ENCODE measurements at regions not wholly inside any gene's neighbourhood (a gene's known extent, or its start where the extent isn't known, plus 50 kb on each side); places are given as distances from the start of the nearest gene placed in this dataset.

DNA sequence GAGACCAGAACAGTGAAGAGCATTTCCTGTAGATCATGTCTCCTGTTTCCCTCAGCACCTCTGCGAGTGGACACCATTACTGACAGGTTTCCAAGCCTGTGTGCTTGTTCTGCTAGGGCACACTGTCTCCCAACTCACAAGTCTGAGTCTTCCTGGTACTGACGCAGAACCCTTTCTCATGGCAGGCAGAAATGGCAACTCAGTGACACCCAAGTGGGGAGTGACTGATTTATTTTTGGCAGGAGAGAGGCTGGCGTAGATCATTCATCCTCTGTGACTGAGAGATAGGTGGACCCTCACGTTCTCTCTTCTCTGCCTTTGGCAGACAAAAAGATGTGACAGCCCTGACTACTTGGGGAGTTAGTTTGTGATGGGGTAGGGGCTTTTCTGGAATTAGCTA lies 183.4 kb downstream of the RFC3 start:
- TF ChIP-seq GATA2 (IDR thresholded peaks at IDR 0.05; ENCODE audit: low read depth, low read length) (no peak), GATA3 (IDR thresholded peaks at IDR 0.05; ENCODE audit: low read depth, low read length) (no peak)

- TF ChIP-seq GATA3 (IDR thresholded peaks at IDR 0.05; ENCODE audit: low read depth, low read length) (no peak), GATA2 (IDR thresholded peaks at IDR 0.05; ENCODE audit: low read depth, low read length) (no peak)
Measured at GRCh38 chr13:34002141-34002540, 184.2 kb downstream of the RFC3 start.

DNA sequence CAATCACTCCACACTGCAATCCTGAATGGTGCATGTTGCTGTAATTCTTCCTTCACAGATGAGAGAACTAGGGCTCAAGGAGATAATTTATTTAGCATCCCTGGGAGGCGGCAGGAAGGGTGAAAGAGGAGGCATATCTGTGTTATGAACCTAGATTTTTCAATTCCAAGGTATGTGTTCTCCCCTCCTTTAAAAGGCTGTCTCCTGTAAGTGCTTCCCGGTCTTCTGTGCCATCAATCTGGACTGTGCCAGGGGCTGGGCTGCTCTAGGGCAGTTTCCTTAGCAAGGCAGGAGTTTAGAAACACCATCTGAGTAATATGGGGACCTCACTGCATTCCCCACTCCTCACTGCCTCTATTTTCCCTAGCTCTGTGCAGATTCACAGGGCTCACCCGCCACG lies 185.0 kb downstream of the RFC3 start:
- no peak for TF ChIP-seq GATA2 (IDR thresholded peaks at IDR 0.05; ENCODE audit: low read depth, low read length)
- TF ChIP-seq GATA3 (IDR thresholded peaks at IDR 0.05; ENCODE audit: low read depth, low read length) = no peak

DNA sequence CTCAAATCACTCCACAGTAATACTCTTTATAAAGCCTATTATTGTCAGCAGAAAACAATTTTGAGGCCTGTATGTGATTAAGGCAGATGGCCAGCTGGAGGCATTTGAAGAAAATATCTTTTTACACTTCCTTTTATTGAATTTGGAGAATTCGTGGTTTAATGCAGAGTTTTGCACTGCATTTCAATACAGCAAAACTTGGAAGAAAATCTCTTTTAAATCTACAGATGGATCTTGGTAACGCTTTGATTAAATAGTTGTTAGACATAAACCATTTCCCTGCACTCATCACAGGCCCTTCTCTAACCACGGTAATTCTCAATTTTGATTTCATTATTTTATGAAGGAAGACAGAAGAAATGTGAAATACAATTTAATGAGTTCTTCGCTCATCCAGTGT lies 185.7 kb downstream of the RFC3 start:
- TF ChIP-seq GATA3 (IDR thresholded peaks at IDR 0.05; ENCODE audit: low read depth, low read length) (peak; percentile 17; the same call in 1 of the 2 replicates), GATA2 (IDR thresholded peaks at IDR 0.05; ENCODE audit: low read depth, low read length) (no peak)

GRCh38 chr13:34004676-34005075 lies 186.7 kb downstream of the RFC3 start:
- TF ChIP-seq GATA3 (IDR thresholded peaks at IDR 0.05; ENCODE audit: low read depth, low read length) (no peak), GATA2 (IDR thresholded peaks at IDR 0.05; ENCODE audit: low read depth, low read length) (no peak)

- TF ChIP-seq GATA3 (IDR thresholded peaks at IDR 0.05; ENCODE audit: low read depth, low read length) = no peak
- TF ChIP-seq GATA2 (IDR thresholded peaks at IDR 0.05; ENCODE audit: low read depth, low read length) = no peak
Measured at GRCh38 chr13:34006011-34006410, 188.1 kb downstream of the RFC3 start.

DNA sequence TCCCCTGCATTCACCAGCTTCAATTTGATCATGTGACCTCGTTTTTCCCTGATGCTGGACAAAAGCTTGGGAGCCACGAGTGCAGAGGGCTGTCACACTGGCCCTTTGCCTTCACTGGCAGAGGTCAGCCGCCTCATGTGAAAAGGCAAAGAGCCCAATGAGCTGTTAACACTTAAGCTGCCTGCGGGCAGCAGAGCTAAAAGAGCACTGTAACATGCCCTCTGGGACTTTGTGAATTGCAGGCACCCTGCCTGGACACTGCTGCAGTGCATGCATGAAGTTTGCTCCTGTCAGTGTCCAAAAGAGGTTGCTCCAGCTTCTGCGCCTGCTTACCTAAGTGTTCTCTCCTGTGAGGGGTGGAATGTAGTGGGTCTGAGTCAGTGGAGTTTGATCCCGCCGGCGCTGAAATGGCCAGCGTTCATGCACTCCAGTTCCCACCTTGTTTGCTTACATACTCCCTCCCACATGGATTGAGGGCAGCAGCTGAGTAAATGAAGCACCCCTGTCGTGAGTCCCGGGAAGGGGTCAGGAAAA lies 193.7 kb downstream of the RFC3 start:
- TF ChIP-seq GATA2 (IDR thresholded peaks at IDR 0.05; ENCODE audit: low read depth, low read length) (no peak), GATA3 (IDR thresholded peaks at IDR 0.05; ENCODE audit: low read depth, low read length) (no peak)

- no peak for TF ChIP-seq GATA3 (IDR thresholded peaks at IDR 0.05; ENCODE audit: low read depth, low read length)
- TF ChIP-seq GATA2 (IDR thresholded peaks at IDR 0.05; ENCODE audit: low read depth, low read length) = no peak
Measured at GRCh38 chr13:34012382-34012781, 194.4 kb downstream of the RFC3 start.

DNA sequence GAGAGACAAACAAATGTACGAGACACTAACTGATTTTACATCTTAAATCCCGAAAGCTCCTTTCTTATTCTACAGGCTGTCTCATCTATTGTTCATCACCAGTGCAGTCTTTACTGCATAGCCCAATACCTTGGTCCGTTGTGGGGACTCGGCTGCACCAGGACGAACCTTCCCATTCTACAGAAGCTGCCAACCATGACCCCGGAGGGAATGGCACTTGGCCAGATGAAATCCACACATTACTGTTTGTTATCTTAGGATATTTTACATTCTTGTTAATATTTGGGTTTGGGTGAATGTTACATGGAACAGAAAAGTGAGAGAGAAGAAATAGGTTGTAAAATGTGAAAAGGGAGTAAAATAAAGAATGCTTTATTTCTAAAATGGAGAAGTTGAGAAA lies 195.1 kb downstream of the RFC3 start:
- TF ChIP-seq GATA2 (IDR thresholded peaks at IDR 0.05; ENCODE audit: low read depth, low read length) (no peak), GATA3 (IDR thresholded peaks at IDR 0.05; ENCODE audit: low read depth, low read length) (no peak)

- TF ChIP-seq GATA3 (IDR thresholded peaks at IDR 0.05; ENCODE audit: low read depth, low read length) (no peak), GATA2 (IDR thresholded peaks at IDR 0.05; ENCODE audit: low read depth, low read length) (no peak)
Measured at GRCh38 chr13:34017231-34017630, 199.3 kb downstream of the RFC3 start.

DNA sequence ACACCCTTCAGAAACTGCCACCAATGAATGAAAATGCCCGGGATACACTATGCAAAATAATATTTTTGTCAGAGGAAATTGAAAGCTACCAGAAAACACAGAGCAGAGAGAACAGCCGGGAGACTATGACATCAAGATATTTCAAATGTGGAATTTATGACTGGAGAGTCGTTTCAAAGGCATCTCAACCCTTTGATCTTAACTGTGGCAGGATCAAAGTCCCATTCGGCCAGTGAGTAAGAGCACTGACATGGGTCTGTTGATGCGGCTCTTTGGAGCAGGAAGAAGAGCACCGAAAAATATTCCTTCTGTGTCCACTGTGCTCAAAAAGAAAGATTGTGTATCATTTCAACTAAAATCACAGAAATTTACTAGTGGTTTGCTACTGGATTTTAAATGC lies 201.9 kb downstream of the RFC3 start:
- TF ChIP-seq GATA2 (IDR thresholded peaks at IDR 0.05; ENCODE audit: low read depth, low read length) (no peak), GATA3 (IDR thresholded peaks at IDR 0.05; ENCODE audit: low read depth, low read length) (no peak)

DNA sequence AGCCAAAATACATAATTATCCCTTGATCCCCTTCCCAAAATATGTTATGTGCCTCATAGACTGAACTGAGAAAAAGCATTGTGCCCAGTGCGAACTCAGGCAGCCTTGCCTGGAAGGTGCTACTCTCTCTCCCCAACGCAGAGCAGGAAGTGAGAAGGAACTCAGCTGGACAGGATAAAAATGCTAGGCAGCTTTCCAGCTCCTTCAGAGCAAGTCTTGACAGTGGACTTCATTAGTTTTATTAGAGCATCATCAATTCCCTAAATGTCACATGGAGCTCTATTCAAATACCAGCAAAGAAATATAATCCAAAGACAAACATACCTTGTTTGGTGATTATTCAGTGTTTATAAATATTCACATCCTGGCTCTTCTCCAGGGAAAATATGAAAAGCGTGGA lies 202.4 kb downstream of the RFC3 start:
- TF ChIP-seq GATA2 (IDR thresholded peaks at IDR 0.05; ENCODE audit: low read depth, low read length) (no peak), GATA3 (IDR thresholded peaks at IDR 0.05; ENCODE audit: low read depth, low read length) (no peak)

DNA sequence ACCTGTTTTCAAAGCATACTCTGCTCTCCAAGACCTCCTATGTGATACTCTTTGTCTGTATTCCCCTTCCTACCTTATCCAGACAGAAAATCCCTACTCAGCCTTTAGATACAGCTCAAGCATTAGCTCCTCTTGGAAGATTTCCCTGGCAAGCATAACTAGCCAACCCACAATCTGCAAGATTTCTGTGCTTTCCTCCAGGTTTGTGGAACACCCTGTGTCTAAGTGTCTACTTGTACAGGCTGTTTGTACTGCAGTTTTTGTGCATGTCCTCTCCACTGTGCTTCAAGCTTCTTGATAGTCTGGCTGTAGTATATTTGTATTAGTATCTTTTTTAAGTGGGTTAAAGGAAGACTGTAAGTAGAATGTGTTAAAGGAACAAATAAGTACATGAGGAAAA lies 203.7 kb downstream of the RFC3 start:
- TF ChIP-seq GATA2 (IDR thresholded peaks at IDR 0.05; ENCODE audit: low read depth, low read length) (no peak), GATA3 (IDR thresholded peaks at IDR 0.05; ENCODE audit: low read depth, low read length) (no peak)

- no peak for TF ChIP-seq GATA2 (IDR thresholded peaks at IDR 0.05; ENCODE audit: low read depth, low read length)
Measured at GRCh38 chr13:34025746-34026145, 207.8 kb downstream of the RFC3 start.

DNA sequence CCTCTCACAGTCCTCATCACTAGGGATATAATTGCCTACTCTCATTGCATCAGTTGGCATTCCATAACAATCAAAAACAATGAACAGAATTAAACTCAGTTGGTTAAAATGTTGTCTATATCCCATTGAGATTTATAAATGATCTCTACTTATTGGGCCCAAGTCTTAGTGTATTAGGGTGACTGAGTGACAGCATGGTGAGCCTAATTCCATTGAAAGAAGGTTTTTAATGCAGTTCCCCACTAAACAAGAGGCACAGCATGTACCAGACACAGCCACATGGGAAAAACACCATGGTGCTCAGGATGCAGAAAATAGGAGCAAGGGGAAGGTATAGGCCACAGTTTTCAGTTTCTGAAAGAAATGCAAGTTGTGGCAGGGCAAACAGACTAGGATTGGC lies 208.4 kb downstream of the RFC3 start:
- TF ChIP-seq GATA3 (IDR thresholded peaks at IDR 0.05; ENCODE audit: low read depth, low read length) (no peak), GATA2 (IDR thresholded peaks at IDR 0.05; ENCODE audit: low read depth, low read length) (no peak)

Data from SH-SY5Y (cell line).